GM19372 (cell line): ENCODE measurements at regions not wholly inside any gene's neighbourhood (a gene's known extent, or its start where the extent isn't known, plus 50 kb on each side); places are given as distances from the start of the nearest gene placed in this dataset.

Experiments used
- ATAC-seq: cut with Tn5 transposase; IDR thresholded peaks from one replicate; pipeline ENCODE4 v1.9.1; 2021; ENCODE audit warnings: mild to moderate bottlenecking, low read depth, moderate library complexity; ENCODE audit not compliant: unreplicated experiment

DNA sequence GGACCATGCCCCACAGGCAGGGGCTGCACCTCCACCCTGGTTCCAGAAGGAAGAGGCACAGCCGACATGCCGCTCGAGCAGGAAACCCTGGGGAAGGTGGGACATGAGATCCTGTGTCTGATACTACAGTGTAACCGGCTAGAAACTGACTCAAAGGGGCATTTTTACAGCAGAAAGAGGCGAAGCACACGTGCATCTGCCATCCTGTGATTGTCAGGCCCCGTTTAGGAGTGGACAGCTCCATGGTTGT lies 62.7 kb downstream of the SIK1 start:
- ATAC-seq: no peak

GRCh38 chr21:43363506-43364260 lies 63.2 kb downstream of the SIK1 start:
- ATAC-seq: no peak

GRCh38 chr21:43362915-43363314 lies 64.0 kb downstream of the SIK1 start:
- ATAC-seq: no peak

- peak; percentile 55 for ATAC-seq
Observed at GRCh38 chr21:43362321-43362791, 64.6 kb downstream of the SIK1 start.

DNA sequence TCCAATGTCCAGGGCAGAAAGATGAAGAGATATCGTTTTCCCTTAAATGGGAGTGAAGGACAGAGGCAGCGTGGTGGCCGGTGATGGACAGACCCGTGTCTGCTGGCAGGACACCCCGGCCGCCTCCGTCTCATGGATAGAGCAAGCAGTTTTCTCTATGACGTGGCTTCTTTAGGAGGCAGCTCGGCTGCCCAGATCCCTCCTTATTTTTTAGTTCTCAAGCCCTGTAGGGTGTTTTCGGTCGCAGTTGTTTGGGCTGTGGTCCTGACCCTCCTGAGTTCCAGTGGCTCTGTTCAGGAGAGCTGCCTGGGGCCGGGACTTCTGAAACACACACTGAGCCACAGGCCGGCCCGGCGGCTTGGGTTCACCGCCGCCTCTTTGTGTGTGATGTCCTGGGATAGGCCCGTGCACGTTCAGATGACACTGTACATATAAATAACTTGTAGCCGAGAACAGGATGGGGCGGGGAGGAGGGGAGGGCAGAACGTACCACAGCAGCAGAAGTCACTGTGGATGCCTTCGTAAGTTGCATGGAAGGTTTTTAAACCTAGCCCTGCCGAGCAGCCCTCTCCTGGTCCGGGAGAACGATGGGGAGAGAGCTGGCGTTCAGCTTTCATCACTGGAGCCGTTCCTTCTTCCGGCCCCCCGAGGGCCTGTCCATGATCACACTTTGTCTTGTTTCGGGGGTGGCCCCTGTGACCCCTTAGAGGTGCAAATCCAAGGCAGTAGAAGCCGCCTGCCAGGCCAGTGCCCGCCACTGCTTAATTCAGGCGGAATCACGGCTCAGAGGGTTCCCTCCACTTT lies 65.2 kb downstream of the SIK1 start:
- peak; percentile 58 for ATAC-seq

GRCh38 chr21:43361127-43361492 lies 65.8 kb downstream of the SIK1 start:
- ATAC-seq: no peak

DNA sequence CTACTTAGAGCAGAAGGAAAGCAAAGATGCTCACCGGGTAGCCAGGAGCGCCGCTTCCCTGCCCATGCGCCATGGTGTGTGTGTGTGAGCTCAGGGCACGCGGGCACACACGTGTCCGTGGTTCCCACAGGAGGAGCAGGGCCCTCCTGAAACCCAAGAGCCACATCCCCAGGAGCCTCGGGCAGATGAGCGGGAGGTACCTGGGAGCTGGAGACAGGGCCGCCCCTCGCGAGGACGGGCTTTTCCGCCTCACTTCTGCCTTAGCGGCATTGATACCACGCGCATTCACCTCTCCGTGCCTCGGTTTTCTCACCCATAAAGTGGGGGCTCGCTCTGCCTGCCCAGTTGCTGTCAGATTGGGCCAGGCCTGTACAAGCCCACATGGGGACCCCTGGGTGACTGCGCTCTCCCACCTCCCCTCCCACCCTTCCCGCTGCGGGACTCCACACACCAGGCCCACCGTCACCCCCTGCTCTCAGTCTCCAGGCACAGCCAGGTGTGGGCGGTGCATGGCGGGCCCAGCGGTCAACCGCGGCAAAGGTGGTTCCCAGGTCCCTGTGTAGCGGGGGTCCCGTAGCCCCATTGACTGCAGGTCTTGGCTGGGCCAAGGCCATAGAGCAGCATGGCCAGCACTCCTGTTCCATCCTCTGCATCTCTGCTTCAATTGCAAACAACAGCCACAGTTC lies 66.3 kb downstream of the SIK1 start:
- ATAC-seq: no peak

- no peak for ATAC-seq
Observed at GRCh38 chr21:43358940-43359822, 67.8 kb downstream of the SIK1 start.

DNA sequence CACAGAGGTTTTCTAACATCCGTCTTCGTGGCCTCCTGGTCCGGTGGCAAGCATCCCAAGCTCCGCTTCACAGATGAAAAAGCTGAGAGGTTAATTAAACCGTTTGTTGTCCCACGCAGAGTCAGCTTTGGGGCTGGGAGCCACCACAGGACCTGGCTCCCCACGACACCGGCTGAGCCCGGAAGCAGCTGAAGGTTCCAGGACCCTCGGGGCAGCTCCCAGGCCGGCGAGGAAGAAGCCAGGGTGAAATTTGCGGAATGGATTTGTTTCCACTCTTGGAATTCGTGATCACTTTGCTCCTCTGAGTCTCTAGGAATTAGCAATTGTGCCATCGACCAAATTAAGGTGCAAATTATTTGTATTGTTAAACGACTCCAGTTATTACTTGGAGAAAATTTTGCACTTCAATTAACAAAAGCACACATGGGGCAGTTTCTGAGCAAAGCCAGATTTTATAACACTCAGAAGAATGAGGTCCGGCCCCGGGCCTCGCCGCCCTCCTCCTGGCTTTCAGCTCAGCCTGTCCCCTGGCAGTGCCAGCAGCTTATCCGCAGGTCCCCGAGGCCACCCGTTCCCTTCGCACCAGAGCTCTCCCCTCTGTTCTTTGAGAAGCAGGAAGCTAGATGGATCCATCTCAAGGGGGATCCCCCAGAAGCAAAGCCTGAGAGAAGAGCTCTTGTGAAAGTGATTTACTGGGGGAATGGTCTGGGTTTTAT lies 69.1 kb downstream of the SIK1 start:
- ATAC-seq: no peak

GRCh38 chr21:43355925-43356289 lies 71.0 kb downstream of the SIK1 start:
- no peak for ATAC-seq

GRCh38 chr21:43355266-43355924 lies 71.5 kb downstream of the SIK1 start:
- ATAC-seq: no peak

GRCh38 chr21:43354666-43355065 lies 72.3 kb downstream of the SIK1 start:
- no peak for ATAC-seq

- no peak for ATAC-seq
Observed at GRCh38 chr21:43354026-43354420, 72.9 kb downstream of the SIK1 start.

DNA sequence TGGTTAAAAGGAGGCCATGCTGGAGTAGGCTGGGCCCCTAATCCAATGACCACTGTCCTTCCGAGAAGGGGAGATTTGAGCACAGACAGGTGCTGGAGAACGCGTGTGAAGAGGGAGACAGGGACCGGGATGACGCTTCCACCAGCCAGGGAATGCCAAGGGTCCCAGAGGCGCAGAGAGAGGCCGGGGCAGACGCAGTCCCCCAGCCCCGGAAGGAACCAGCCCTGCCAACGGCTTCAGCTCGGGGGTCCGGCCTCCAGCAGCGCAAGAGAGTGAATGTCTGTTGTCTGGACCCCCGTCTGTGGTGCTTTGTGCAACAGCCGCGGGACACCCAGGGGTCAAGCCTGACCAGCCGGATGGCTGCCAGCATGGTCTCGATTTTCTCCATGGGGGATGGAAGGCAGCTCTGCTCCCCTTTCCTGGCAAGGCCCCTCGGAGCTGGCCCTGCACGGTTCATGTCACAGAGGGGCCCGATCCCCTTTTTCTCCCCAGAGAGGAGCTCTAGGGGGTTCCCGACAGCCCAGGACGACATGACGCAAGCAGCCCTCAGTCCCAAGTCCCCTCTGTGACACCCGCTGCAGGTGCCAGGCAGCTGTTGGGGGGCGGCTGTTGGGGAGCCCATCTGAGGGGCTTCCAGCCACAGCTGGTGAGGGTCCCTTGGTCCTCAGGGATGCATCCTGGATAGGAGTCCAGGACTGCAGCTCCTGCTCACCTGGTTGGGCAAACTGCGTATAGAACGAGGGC lies 73.5 kb downstream of the SIK1 start:
- ATAC-seq: no peak

GRCh38 chr21:43352568-43353281 lies 74.2 kb downstream of the SIK1 start:
- peak; percentile 86 for ATAC-seq

DNA sequence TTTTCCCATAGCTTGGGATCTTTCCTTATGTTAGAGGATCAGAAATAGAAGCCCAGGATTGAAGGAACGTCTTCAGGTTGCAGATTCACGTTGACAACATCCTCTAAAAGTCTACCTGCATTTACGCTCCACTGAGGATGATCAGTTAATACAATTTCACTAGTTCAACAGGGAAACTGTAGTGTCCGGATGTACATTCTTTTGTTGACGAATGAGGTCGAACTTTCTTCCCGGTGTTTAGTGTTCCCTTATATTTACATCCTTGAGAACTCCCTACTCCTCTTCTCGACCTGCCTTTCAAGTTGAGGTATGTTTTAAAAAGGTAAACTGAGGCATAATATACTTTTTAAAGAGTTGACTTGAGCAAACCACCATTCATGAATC lies 74.8 kb downstream of the SIK1 start:
- ATAC-seq: no peak

DNA sequence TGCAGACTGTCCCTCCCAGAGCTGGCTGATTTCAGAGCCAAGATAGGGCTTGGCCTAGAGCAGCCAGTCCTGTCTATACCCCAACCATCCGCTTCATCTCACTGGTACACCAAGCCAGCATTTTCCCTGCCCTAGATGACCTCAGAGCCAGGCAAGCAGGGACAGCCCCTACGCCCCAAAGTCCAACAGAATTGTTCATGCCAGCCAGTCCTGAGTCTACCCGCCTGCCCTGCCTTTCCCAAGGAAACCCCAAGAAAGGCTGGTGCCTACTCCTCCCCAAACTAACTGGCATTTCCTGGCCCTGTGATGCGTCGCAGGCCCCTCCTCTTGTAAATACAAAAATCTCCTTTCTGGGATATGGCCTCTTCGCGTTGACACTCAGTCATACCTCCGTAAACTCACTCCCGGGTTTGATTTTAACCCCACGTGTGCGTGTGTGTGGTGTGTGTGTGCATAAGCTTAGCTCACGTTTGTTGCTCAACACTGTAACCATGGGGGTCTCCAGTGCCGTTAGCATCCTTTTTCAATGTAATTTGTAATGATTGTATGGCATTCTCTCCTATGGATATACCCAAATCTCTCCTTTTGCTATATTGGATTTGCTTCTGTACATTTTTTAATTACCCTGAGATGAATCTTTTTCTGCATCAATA lies 75.3 kb downstream of the SIK1 start:
- ATAC-seq: no peak

DNA sequence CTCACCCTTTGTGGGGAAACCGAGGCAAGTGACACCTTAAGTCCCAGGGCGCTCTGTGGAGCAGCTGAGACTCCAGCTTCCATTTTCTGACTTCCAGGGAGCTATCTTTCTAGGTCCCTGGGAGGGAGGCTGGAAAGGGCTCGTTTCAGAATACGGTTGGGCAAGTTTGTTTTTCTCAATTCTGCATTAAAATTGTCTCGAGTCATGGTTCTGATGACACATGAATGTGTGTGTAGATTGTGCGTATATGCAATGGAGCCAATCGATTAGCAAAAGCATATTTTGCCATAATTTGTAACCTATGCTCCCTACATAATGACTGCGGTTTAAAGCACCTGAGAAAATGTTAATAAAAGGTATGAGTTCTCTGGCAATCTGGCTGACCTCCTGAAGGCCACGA lies 77.3 kb downstream of the SIK1 start:
- no peak for ATAC-seq
